HUES64 (cell line): ENCODE measurements at regions not wholly inside any gene's neighbourhood (a gene's known extent, or its start where the extent isn't known, plus 50 kb on each side); places are given as distances from the start of the nearest gene placed in this dataset.
"Not testable (repeated sequence)": the region's sequence is repeated elsewhere in the genome, so short reads cannot be mapped to it uniquely, and the experiment has no call there.

Source experiments
- H3K27ac ChIP-seq: 2 replicates; pipeline ENCODE4 v1.7.0; 2013; ENCODE audit warnings: low read depth, low read length, inconsistent platforms
- H3K27me3 ChIP-seq: 2 replicates; pipeline ENCODE4 v1.6.1; 2013; ENCODE audit warnings: mild to moderate bottlenecking, low read length; ENCODE audit not compliant: insufficient read depth
- H3K36me3 ChIP-seq: 2 replicates; pipeline ENCODE4 v1.6.1; 2013; ENCODE audit warnings: mild to moderate bottlenecking, low read length; ENCODE audit not compliant: insufficient read depth
- H3K4me1 ChIP-seq: 2 replicates; pipeline ENCODE4 v1.6.1; 2013; ENCODE audit warnings: mild to moderate bottlenecking, low read length, moderate library complexity; ENCODE audit not compliant: insufficient read depth
- H3K4me3 ChIP-seq: 2 replicates; pipeline ENCODE4 v1.5.1; 2013; ENCODE audit warnings: mild to moderate bottlenecking, low read length, moderate library complexity
- H3K9ac ChIP-seq: 2 replicates; pipeline ENCODE4 v1.6.1; 2013; ENCODE audit warnings: mild to moderate bottlenecking, low read depth, low read length
- H3K9me3 ChIP-seq: 2 replicates; pipeline ENCODE4 v1.6.1; 2013; ENCODE audit warnings: low read depth, low read length; ENCODE audit not compliant: insufficient read depth
- WGBS: fragments of 150-250, 120-280 bp; methylation state at CpG from one replicate; pipeline ENCODE4 v1.1.7; 2013; ENCODE audit warnings: missing lambda C conversion rate; 5-methylcytosine and 5-hydroxymethylcytosine counted together

- Histone ChIP-seq H3K9ac (no peak overlapping the region), H3K4me3 (no peak overlapping the region), H3K4me1 (no peaks in the 10 kb centered on the region), H3K9me3 (peaks cover 63% of the 10 kb centered on the region), H3K27ac (no peak overlapping the region), H3K27me3 (no peaks in the 10 kb centered on the region), H3K36me3 (no peaks in the 10 kb centered on the region)
- WGBS, result no CpG with 5 or more reads among the region's 3 CpGs
These were observed 55.7 kb downstream of the OR11H12 start for GRCh38 chr14:18656627-18657026.

- H3K36me3 ChIP-seq, H3K27me3 ChIP-seq, H3K9ac ChIP-seq, H3K4me1 ChIP-seq, H3K27ac ChIP-seq: not testable (repeated sequence)
- WGBS, result 77% methylated on average over 10 of the region's 11 CpGs
- peaks cover 87% of the 10 kb centered on the region for H3K9me3 ChIP-seq
- H3K4me3 ChIP-seq, result peak overlapping the region; percentile 8; the same call in 1 of the 2 replicates
These were observed 59.1 kb downstream of the OR11H12 start for GRCh38 chr14:18659892-18660584.

DNA sequence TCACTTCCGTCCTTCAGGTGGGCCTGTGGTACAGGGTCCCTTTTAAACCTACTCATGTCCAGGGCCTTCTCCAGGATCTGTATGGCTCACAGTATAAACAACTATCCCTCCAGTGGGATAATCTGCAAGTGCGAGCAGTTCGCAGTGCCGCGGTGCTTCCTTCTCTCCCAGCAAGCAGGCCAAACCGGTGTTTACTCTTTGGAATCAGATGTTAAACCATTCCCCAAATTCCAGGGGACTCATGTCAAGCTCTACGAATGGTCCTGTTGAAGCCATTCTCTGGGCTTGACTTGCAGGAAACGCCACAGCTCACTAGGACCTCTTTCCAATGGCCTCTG lies 59.6 kb downstream of the OR11H12 start:
- Histone ChIP-seq H3K9me3 (peaks cover 90% of the 10 kb centered on the region), H3K27ac (no peak overlapping the region), H3K4me1 (no peaks in the 10 kb centered on the region), H3K4me3 (peak overlapping the region; percentile 8; the same call in 1 of the 2 replicates), H3K36me3 (no peaks in the 10 kb centered on the region), H3K9ac (no peak overlapping the region), H3K27me3 (no peaks in the 10 kb centered on the region)
- 81% methylated on average over 8 of the region's 8 CpGs for WGBS

DNA sequence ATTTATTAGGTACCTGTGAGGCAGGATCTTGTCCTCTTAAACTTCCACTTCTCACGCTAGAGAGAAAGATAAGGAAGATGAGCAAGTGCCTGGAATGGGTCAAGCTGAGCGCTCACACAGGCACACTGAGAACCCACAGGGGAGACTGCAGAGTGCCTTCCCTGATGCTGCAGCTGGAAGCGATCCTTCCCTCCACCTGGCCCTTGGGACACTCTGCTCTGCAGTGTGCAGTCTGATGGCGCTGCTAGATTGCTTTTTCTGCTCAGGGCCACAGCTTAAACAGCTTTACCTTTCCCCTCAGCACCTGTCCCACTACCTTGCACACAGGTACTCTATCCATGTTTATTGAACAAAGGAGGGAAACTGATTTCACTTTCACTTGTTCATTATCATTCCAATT lies 66.9 kb downstream of the OR11H12 start:
- not testable (repeated sequence) for H3K36me3 ChIP-seq, H3K4me3 ChIP-seq, H3K27me3 ChIP-seq, H3K4me1 ChIP-seq, H3K9ac ChIP-seq, H3K27ac ChIP-seq
- H3K9me3 ChIP-seq, result peaks cover 37% of the 10 kb centered on the region
- 73% methylated on average over 4 of the region's 4 CpGs for WGBS

GRCh38 chr14:18688346-18688745 lies 87.4 kb downstream of the OR11H12 start:
- H3K27me3 ChIP-seq, result no peaks in the 10 kb centered on the region
- WGBS, result 38% methylated on average over 2 of the region's 2 CpGs
- no peaks in the 10 kb centered on the region for H3K4me1 ChIP-seq
- H3K36me3 ChIP-seq, result no peaks in the 10 kb centered on the region
- peaks cover 87% of the 10 kb centered on the region for H3K9me3 ChIP-seq
- H3K4me3 ChIP-seq, result no peak overlapping the region
- no peak overlapping the region for H3K27ac ChIP-seq
- H3K9ac ChIP-seq, result no peak overlapping the region
